HEK293 (cell line): ENCODE measurements at regions not wholly inside any gene's neighbourhood (a gene's known extent, or its start where the extent isn't known, plus 50 kb on each side); places are given as distances from the start of the nearest gene placed in this dataset.

Experiments used
- ZBTB26 ChIP-seq: fragments of 450-650 bp; formaldehyde crosslinking; optimal IDR thresholded peaks from 2 replicates; pipeline ENCODE3; 2016; ENCODE audit warnings: missing biosample characterization, mild to moderate bottlenecking, missing genetic modification characterization
- ZNF121 ChIP-seq: fragments of 450-650 bp; formaldehyde crosslinking; IDR thresholded peaks from 2 replicates; pipeline ENCODE4 v1.5.1; 2016; ENCODE audit warnings: missing biosample characterization, missing genetic modification characterization
- ZNF747 ChIP-seq: fragments of 450-650 bp; formaldehyde crosslinking; IDR thresholded peaks from 2 replicates; pipeline ENCODE4 v1.5.1; 2016; ENCODE audit warnings: missing biosample characterization, missing genetic modification characterization
- TF ChIP-seq, protein P1 (sequence below): fragments of 450-650 bp; formaldehyde crosslinking; IDR thresholded peaks from 2 replicates; pipeline ENCODE4 v1.5.1; 2016; ENCODE audit warnings: missing biosample characterization, missing genetic modification characterization

- TF ChIP-seq ZNF747 (tag by site-specific recombination) = no peak
- no peak for TF ChIP-seq ZBTB26 (tag by site-specific recombination)
- TF ChIP-seq, protein P1, sequence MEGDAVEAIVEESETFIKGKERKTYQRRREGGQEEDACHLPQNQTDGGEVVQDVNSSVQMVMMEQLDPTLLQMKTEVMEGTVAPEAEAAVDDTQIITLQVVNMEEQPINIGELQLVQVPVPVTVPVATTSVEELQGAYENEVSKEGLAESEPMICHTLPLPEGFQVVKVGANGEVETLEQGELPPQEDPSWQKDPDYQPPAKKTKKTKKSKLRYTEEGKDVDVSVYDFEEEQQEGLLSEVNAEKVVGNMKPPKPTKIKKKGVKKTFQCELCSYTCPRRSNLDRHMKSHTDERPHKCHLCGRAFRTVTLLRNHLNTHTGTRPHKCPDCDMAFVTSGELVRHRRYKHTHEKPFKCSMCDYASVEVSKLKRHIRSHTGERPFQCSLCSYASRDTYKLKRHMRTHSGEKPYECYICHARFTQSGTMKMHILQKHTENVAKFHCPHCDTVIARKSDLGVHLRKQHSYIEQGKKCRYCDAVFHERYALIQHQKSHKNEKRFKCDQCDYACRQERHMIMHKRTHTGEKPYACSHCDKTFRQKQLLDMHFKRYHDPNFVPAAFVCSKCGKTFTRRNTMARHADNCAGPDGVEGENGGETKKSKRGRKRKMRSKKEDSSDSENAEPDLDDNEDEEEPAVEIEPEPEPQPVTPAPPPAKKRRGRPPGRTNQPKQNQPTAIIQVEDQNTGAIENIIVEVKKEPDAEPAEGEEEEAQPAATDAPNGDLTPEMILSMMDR (tag by site-specific recombination) = no peak
- TF ChIP-seq ZNF121 = no peak
Measured at GRCh38 chr2:224169847-224170246, 130.8 kb upstream of the SERPINE2 start.
